ENCODE measurements at regions not wholly inside any gene's neighbourhood (a gene's known extent, or its start where the extent isn't known, plus 50 kb on each side); places are given as distances from the start of the nearest gene placed in this dataset.

DNA sequence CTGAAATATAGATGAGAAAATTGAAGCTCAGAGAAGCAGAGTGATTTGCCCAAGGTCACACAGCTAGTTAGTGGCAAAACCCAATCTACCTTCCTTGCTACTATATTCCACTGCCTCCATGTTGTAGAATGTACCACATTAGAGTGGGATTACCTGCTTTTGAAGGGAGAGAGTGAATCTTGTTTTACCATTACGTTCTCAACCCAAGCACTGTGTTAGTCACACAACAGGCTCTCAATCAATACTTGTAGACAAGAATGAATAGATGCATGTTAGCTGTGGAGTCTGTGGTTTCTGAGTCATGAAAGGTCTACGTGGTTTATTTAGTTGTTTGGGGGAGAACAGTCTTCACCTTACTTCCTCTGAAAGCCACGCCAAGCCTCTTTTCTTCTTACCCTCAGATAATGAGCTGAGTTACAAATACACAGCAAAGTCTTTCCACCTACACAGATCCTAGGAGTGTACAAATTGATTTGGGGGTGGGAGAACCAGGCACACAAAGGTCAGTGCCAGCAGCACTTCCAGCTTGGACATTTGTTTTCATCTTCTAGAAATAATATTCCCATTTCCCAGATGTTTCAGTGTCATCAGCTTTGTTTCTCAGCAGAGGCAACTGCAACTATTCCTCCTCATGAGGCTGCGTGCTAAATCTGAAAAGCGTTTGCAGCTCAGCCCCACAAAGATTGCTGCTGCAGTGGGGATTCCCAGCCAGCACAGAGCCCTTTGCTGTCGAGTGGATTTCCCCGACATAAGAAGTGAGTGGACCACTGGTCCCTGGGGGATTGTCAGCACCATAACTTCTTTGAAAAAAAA is 71.5 kb upstream of the ADO start:
- TF ChIP-seq, protein P1, sequence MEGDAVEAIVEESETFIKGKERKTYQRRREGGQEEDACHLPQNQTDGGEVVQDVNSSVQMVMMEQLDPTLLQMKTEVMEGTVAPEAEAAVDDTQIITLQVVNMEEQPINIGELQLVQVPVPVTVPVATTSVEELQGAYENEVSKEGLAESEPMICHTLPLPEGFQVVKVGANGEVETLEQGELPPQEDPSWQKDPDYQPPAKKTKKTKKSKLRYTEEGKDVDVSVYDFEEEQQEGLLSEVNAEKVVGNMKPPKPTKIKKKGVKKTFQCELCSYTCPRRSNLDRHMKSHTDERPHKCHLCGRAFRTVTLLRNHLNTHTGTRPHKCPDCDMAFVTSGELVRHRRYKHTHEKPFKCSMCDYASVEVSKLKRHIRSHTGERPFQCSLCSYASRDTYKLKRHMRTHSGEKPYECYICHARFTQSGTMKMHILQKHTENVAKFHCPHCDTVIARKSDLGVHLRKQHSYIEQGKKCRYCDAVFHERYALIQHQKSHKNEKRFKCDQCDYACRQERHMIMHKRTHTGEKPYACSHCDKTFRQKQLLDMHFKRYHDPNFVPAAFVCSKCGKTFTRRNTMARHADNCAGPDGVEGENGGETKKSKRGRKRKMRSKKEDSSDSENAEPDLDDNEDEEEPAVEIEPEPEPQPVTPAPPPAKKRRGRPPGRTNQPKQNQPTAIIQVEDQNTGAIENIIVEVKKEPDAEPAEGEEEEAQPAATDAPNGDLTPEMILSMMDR (IDR thresholded peaks at IDR 0.05; ENCODE audit: unreplicated experiment), result no peak
- H3K4me1 Mint-ChIP-seq, result no peaks in the 10 kb centered on the region
- H3K27me3 Mint-ChIP-seq (ENCODE audit: low read depth), result peaks cover 42% of the 10 kb centered on the region
- no peaks in the 10 kb centered on the region for H3K36me3 Mint-ChIP-seq
- DNase-seq (ENCODE audit: low spot score in 2 of 2, unreplicated experiment in 2 of 2), result no peak
- H3K4me3 Mint-ChIP-seq, result no peak overlapping the region
- no peak overlapping the region for H3K27ac Mint-ChIP-seq
- H3K9me3 Mint-ChIP-seq, result no peaks in the 10 kb centered on the region

DNA sequence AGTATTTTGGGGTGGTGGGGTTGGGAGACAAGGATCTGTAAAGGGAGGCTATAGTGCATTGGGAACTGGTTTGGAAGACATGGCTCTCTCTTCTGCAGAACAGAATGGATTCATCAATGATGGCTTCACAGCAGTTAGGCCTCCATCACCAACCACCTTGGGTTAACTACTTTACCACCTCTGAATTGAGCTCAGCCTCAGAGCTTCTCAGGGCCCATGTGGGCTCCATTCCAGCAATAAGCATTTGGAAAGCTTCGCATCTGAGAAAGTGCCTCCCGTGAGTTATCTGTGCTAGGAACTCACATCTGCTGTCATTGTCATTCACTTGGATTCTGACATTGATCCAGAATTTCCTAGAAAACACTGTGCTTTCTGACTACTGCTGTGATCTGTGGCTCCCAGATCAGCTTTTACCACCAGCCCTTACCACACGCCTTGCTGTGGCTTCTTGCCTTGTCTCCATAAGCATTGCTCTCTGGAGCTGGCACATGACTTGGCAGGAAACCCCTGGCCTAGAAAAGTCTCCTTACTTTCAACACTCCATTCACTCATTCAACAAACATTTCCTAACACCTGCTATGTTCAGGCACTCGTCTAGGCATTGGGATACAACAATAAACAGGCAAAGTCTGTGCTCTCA is 70.7 kb upstream of the ADO start:
- Mint-ChIP-seq H3K4me3 (no peak overlapping the region), H3K9me3 (no peaks in the 10 kb centered on the region), H3K4me1 (no peaks in the 10 kb centered on the region), H3K27ac (no peak overlapping the region), H3K27me3 (ENCODE audit: low read depth) (peaks cover 37% of the 10 kb centered on the region), H3K36me3 (no peaks in the 10 kb centered on the region)
- no peak for DNase-seq (ENCODE audit: low spot score in 2 of 2, unreplicated experiment in 2 of 2)
- TF ChIP-seq, protein P1 (IDR thresholded peaks at IDR 0.05; ENCODE audit: unreplicated experiment), result no peak

DNA sequence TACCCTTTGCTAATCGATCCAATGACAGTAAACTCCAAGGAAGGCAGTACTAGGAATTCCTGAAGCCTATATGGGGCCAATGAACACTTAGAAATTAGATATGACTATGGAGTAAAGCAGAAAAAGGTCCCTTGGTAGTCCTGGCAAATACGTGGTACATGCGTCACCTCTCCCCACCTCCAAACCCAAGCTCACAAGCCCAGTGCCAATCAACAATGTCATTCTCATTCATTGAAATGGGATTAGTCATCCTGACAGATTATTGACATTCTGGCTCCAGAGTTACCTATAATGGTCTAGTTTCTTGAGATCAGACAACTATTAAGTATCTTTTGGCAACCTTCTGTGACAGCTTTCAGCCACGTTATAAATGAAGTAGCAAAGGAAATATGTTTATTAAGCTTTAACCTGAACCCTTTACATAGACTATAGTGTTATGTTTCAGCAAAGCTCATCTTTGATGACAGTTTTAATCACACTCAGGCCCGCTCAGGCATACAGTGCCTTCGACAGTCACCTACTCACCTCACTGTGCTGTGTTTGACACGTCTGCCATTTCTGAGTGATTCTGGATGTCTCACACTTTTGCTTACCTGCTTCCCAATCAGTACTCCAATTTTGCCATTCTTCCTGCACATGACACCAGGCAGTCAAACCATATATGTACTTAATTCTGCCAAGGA is 69.6 kb upstream of the ADO start:
- TF ChIP-seq, protein P1 (IDR thresholded peaks at IDR 0.05; ENCODE audit: unreplicated experiment), result no peak
- H3K9me3 Mint-ChIP-seq, result no peaks in the 10 kb centered on the region
- peaks cover 36% of the 10 kb centered on the region for H3K27me3 Mint-ChIP-seq (ENCODE audit: low read depth)
- H3K4me3 Mint-ChIP-seq, result no peak overlapping the region
- H3K4me1 Mint-ChIP-seq, result no peaks in the 10 kb centered on the region
- no peak overlapping the region for H3K27ac Mint-ChIP-seq
- DNase-seq (ENCODE audit: low spot score in 2 of 2, unreplicated experiment in 2 of 2), result no peak
- H3K36me3 Mint-ChIP-seq, result no peaks in the 10 kb centered on the region

DNA sequence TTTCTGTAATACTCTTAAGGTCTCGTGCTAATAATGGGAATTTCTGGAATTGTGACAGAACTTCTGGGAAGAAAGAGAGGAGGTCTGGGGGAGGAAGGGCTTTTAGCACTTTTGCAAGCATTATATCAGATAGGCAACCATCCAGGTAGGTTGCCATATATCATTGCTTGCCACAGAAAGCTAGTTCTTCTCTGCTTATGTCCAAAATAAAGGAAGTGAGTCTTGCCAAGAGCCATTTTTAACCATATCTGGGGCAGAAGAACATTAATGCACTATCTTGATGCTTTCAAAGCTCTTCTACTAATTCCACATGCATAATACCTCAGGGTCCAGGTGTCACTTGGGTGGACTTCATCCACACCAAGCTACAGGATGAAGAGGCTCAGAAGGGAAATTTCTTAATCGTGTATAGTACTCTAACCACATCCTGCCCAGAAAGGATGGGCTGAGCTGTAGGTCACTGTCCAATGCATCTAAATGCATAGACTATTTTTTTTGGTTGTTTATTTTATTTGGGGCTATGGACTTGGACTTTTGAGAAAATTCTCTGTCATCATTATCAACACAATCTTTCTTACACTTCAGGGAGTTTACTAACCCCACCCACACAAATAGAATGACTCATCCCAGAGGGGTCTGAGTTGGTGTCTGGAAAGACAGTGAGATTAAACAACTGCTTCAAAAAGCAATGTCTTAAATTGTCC is 68.9 kb upstream of the ADO start:
- H3K4me1 Mint-ChIP-seq, result no peaks in the 10 kb centered on the region
- DNase-seq (ENCODE audit: low spot score in 2 of 2, unreplicated experiment in 2 of 2), result no peak
- TF ChIP-seq, protein P1 (IDR thresholded peaks at IDR 0.05; ENCODE audit: unreplicated experiment), result no peak
- no peak overlapping the region for H3K27ac Mint-ChIP-seq
- no peak overlapping the region for H3K4me3 Mint-ChIP-seq
- H3K27me3 Mint-ChIP-seq (ENCODE audit: low read depth), result peaks cover 31% of the 10 kb centered on the region
- no peaks in the 10 kb centered on the region for H3K9me3 Mint-ChIP-seq
- H3K36me3 Mint-ChIP-seq, result no peaks in the 10 kb centered on the region

DNA sequence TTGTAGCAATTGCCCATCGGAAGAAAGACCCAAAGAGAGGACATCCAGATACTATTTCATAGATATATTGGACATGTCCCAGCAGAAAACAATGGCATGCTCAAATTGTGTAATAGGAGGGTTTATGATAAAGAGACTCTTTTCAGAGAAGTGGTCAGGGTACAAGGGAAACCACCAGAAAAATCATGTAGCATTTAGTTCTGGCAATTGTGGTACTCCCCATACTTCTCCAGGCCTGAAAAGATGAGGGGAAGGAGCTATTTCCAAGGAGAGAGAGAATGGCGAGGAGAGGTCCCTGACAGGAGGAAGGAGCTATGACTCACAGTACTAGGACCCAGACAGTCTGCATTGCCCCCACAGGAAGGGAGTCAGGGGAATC is 68.4 kb upstream of the ADO start:
- H3K4me3 Mint-ChIP-seq, result no peak overlapping the region
- no peaks in the 10 kb centered on the region for H3K4me1 Mint-ChIP-seq
- H3K27ac Mint-ChIP-seq, result no peak overlapping the region
- no peaks in the 10 kb centered on the region for H3K9me3 Mint-ChIP-seq
- DNase-seq (ENCODE audit: low spot score in 2 of 2, unreplicated experiment in 2 of 2), result no peak
- TF ChIP-seq, protein P1 (IDR thresholded peaks at IDR 0.05; ENCODE audit: unreplicated experiment), result no peak
- H3K36me3 Mint-ChIP-seq, result no peaks in the 10 kb centered on the region
- peaks cover 29% of the 10 kb centered on the region for H3K27me3 Mint-ChIP-seq (ENCODE audit: low read depth)

Data from mesothelial cell of epicardium (in vitro differentiated cells).